HCT116 (cell line): ENCODE measurements at regions not wholly inside any gene's neighbourhood (a gene's known extent, or its start where the extent isn't known, plus 50 kb on each side); places are given as distances from the start of the nearest gene placed in this dataset.

Experiments
- ATAC-seq: fragments of 200-7000 bp; cut with Tn5 transposase; 2 replicates; pipeline ENCODE4 v1.9.1; 2020; ENCODE audit warnings: mild to moderate bottlenecking, moderate library complexity
- BruUV-seq: library from RNA; stranded (reverse); fragments of 400-500 nt; replicated peaks from 2 replicates; lab custom pipeline; 2021; lab: Mats Ljungman, UMichigan
- CTCF ChIA-PET: fragments of 300-600 bp; sonication (Branson Sonifier 250); formaldehyde crosslinking; loops from one replicate; lab custom pipeline; 2021; ENCODE audit warnings: antibody characterized with exemption; lab: Charles Lee
- POLR2A ChIA-PET: fragments of 300-600, 350-600 bp; sonication (Branson Sonifier 250); formaldehyde crosslinking; loops from one replicate; lab custom pipeline; 2021; ENCODE audit warnings: antibody characterized with exemption; lab: Charles Lee
- RAD21 ChIA-PET, 2 experiments: fragments of 300-600 bp; sonication (Branson Sonifier 250); formaldehyde crosslinking; loops; one replicate each; lab custom pipeline; 2023; ENCODE audit warnings: low total read pairs in 2 of 2; ENCODE audit not compliant: uncharacterized antibody in 2 of 2, unreplicated experiment in 2 of 2, low non-redundant PET in 1 of 2; lab: Charles Lee
- DNase-seq: peaks from one replicate; pipeline ENCODE4 v3.0.0-alpha.2; 2010; ENCODE audit warnings: low read depth, low spot score
- H2AFZ ChIP-seq: fragments of 200-600 bp; shearing (Covaris generic), sonication (generic); 2 replicates; pipeline ENCODE4 v1.6.1; 2017; ENCODE audit warnings: low read depth, mixed run types, mixed read lengths, antibody characterized with exemption, low read length; ENCODE audit not compliant: poor library complexity, severe bottlenecking
- H3K27ac ChIP-seq: 2 replicates; pipeline ENCODE4 v1.5.1; 2012; ENCODE audit warnings: low read depth, low read length
- H3K27me3 ChIP-seq: fragments of 200-600 bp; sonication (generic); 2 replicates; pipeline ENCODE4 v1.6.1; 2016; ENCODE audit warnings: mixed run types, low read length, mixed read lengths; ENCODE audit not compliant: insufficient read depth
- H3K36me3 ChIP-seq, 2 experiments: fragments of 200-500 bp in 1 of 2; fragments of 200-600 bp in 1 of 2; sonication (Bioruptor generic) in 1 of 2; sonication (generic) in 1 of 2; 2 replicates each; pipeline versions ENCODE4 v1.5.1 to v1.6.1; 2014 to 2016; ENCODE audit warnings: low read length in 2 of 2, inconsistent platforms in 1 of 2, mixed read lengths in 1 of 2, mixed run types in 1 of 2; ENCODE audit not compliant: insufficient read depth in 2 of 2, control insufficient read depth in 1 of 2
- H3K4me1 ChIP-seq, 2 experiments: fragments of 200-600 bp in 1 of 2; sonication (generic) in 1 of 2; 2 replicates each; pipeline versions ENCODE4 v1.5.1 to v1.6.1; 2012 to 2017; ENCODE audit warnings: low read length in 2 of 2, inconsistent platforms in 1 of 2, mild to moderate bottlenecking in 1 of 2, mixed read lengths in 1 of 2, mixed run types in 1 of 2, moderate library complexity in 1 of 2; ENCODE audit not compliant: insufficient read depth in 2 of 2, control insufficient read depth in 1 of 2
- H3K4me2 ChIP-seq: fragments of 200-600 bp; sonication (generic); 2 replicates; pipeline ENCODE4 v1.6.1; 2017; ENCODE audit warnings: mixed run types, low read length, mixed read lengths
- H3K4me3 ChIP-seq, 2 experiments: fragments of 200-600 bp in 1 of 2; sonication (generic) in 1 of 2; replicated peaks in 1 of 2; 2 replicates each; pipeline ENCODE4 v1.5.1; 2011 to 2016; ENCODE audit warnings: low read length in 2 of 2, control low read depth in 1 of 2, low read depth in 1 of 2, mild to moderate bottlenecking in 1 of 2, mixed read lengths in 1 of 2, mixed run types in 1 of 2
- H3K79me2 ChIP-seq: fragments of 200-600 bp; sonication (generic); 2 replicates; pipeline ENCODE4 v1.6.1; 2017; ENCODE audit warnings: mild to moderate bottlenecking, mixed run types, low read length, moderate library complexity, mixed read lengths; ENCODE audit not compliant: insufficient read depth
- H3K9ac ChIP-seq: fragments of 200-600 bp; sonication (generic); 2 replicates; pipeline ENCODE4 v1.6.1; 2016; ENCODE audit warnings: low read length, mixed read lengths
- H3K9me2 ChIP-seq: fragments of 200-600 bp; sonication (generic), shearing (Covaris generic); 2 replicates; pipeline ENCODE4 v1.6.1; 2017; ENCODE audit warnings: mixed run types, mild to moderate bottlenecking, moderate library complexity; ENCODE audit not compliant: insufficient read depth
- H3K9me3 ChIP-seq, 2 experiments: fragments of 200-500 bp in 1 of 2; fragments of 200-600 bp in 1 of 2; sonication (Bioruptor generic) in 1 of 2; sonication (generic) in 1 of 2; 2 replicates each; pipeline ENCODE4 v1.6.1; 2014 to 2017; ENCODE audit warnings: low read length in 2 of 2, mixed read lengths in 2 of 2, inconsistent platforms in 1 of 2, low read depth in 1 of 2, mild to moderate bottlenecking in 1 of 2, mixed run types in 1 of 2, moderate library complexity in 1 of 2; ENCODE audit not compliant: control insufficient read depth in 1 of 2, insufficient read depth in 1 of 2
- H4K20me1 ChIP-seq: fragments of 200-600 bp; sonication (generic), shearing (Covaris generic); 2 replicates; pipeline ENCODE4 v1.6.1; 2017; ENCODE audit warnings: mixed run types, mild to moderate bottlenecking, moderate library complexity; ENCODE audit not compliant: insufficient read depth
- ATF3 ChIP-seq: IDR thresholded peaks from 2 replicates; pipeline ENCODE4 v1.6.1; 2012
- FOSL1 ChIP-seq: IDR thresholded peaks from 2 replicates; pipeline ENCODE4 v1.6.1; 2012; ENCODE audit warnings: low read depth
- MAX ChIP-seq: IDR thresholded peaks from 2 replicates; pipeline ENCODE4 v1.6.1; 2012
- POLR2AphosphoS5 ChIP-seq: IDR thresholded peaks from 2 replicates; pipeline ENCODE4 v1.6.1; 2011; ENCODE audit warnings: mild to moderate bottlenecking, low read depth, low read length, moderate library complexity
- RAD21 ChIP-seq: IDR thresholded peaks from 2 replicates; pipeline ENCODE4 v1.6.1; 2012; ENCODE audit warnings: low read depth, mild to moderate bottlenecking
- REST ChIP-seq: IDR thresholded peaks from 2 replicates; pipeline ENCODE4 v1.6.1; 2012; ENCODE audit warnings: low read depth
- SRF ChIP-seq: IDR thresholded peaks from 2 replicates; pipeline ENCODE4 v1.6.1; 2012; ENCODE audit warnings: low read depth
- TCF7L2 ChIP-seq: IDR thresholded peaks from 2 replicates; pipeline ENCODE4 v1.7.0; 2011; ENCODE audit warnings: borderline replicate concordance, inconsistent platforms; ENCODE audit not compliant: insufficient read depth, insufficient read length; ENCODE audit errors: extremely low read depth
- YY1 ChIP-seq: IDR thresholded peaks from 2 replicates; pipeline ENCODE4 v1.6.1; 2011; ENCODE audit warnings: low read length, low read depth, moderate library complexity, mild to moderate bottlenecking; ENCODE audit not compliant: insufficient replicate concordance; ENCODE audit errors: extremely low read depth
- ZBTB33 ChIP-seq: IDR thresholded peaks from 2 replicates; pipeline ENCODE4 v1.6.1; 2011; ENCODE audit warnings: mild to moderate bottlenecking, low read length, moderate library complexity; ENCODE audit not compliant: insufficient replicate concordance; ENCODE audit errors: extremely low read depth
- intact Hi-C: fragments of 100-400 bp; cut with micrococcal nuclease; formaldehyde crosslinking; loops from 2 replicates; pipeline ENCODE4 v1.10.0; 2022

GRCh38 chr9:118510711-118511110 is 806.5 kb downstream of the TLR4 start:
- Histone ChIP-seq H2AFZ (no peak overlapping the region), H3K36me3 (no peaks in the 10 kb centered on the region), H3K4me2 (no peak overlapping the region), H3K27me3 (no peaks in the 10 kb centered on the region), H3K79me2 (no peaks in the 10 kb centered on the region), H3K4me1 (no peaks in the 10 kb centered on the region), H3K27ac (no peak overlapping the region), H3K9me3 (peaks cover 0 to 5% of the 10 kb centered on the region in 2 experiments; a peak in 2 of 4 replicates), H4K20me1 (no peaks in the 10 kb centered on the region), H3K9me2 (no peaks in the 10 kb centered on the region), H3K4me3 (no peak overlapping the region)
- BruUV-seq = no TSS peak
- no peak for DNase-seq
- ChIA-PET POLR2A (no interaction called here), RAD21 (no interaction called here), CTCF (no interaction called here)
- intact Hi-C loops = no loop called here
- TF ChIP-seq MAX = no peak
- TF ChIP-seq, all 23 proteins: peak for 0
- no peak for ATAC-seq
- no peak overlapping the region for H3K9ac ChIP-seq

- H3K9me2 ChIP-seq = no peaks in the 10 kb centered on the region
- H4K20me1 ChIP-seq = no peaks in the 10 kb centered on the region
- H3K36me3 ChIP-seq = no peaks in the 10 kb centered on the region
- no peaks in the 10 kb centered on the region for H3K4me1 ChIP-seq
- intact Hi-C loops = no loop called here
- RAD21 ChIA-PET = no interaction called here
- no peak overlapping the region for H3K9ac ChIP-seq
- H3K79me2 ChIP-seq = no peaks in the 10 kb centered on the region
- no peak for ATAC-seq
- no peak overlapping the region for H3K27ac ChIP-seq
- H3K9me3 ChIP-seq = peaks cover 4 to 18% of the 10 kb centered on the region in 2 experiments; a peak in 2 of 4 replicates
- no TSS peak for BruUV-seq
- no peak for TF ChIP-seq SRF
- no peak for TF ChIP-seq YY1
- TF ChIP-seq POLR2AphosphoS5 = no peak
- TF ChIP-seq FOSL1 = no peak
- TF ChIP-seq TCF7L2 = no peak
- TF ChIP-seq ZBTB33 = no peak
- TF ChIP-seq REST = no peak
- no peak for TF ChIP-seq RAD21
- no peak for TF ChIP-seq ATF3
- CTCF ChIA-PET = no interaction called here
- H3K27me3 ChIP-seq = no peaks in the 10 kb centered on the region
- POLR2A ChIA-PET = no interaction called here
- no peak for DNase-seq
- H3K4me2 ChIP-seq = no peak overlapping the region
- no peak overlapping the region for H2AFZ ChIP-seq
- H3K4me3 ChIP-seq = no peak overlapping the region
Observed at GRCh38 chr9:118515947-118516346, 811.7 kb downstream of the TLR4 start.
